ENCODE measurements at regions not wholly inside any gene's neighbourhood (a gene's known extent, or its start where the extent isn't known, plus 50 kb on each side); places are given as distances from the start of the nearest gene placed in this dataset.

DNA sequence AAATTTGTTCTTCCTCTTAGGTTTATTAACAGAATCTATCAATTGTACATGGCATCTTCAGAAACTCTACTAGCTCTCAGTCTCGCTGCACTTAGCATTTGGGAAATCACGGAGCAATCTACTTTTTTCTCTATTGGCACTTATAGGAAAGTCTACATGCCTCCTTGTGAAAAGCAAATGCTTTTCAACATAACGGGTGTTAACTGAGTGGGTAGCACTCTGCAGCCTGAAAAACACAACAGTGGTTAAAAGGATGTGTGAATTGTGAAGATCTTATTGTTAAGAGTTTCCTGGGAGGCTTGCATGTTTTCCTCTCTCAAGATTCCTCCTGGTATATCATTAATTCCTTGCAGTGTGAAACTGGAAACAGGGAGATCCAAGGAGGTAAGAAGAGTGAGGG lies 204.2 kb upstream of the SESN3 start:
- TF ChIP-seq CTCF (IDR thresholded peaks at IDR 0.05), result no peak
- TF ChIP-seq POLR2A (IDR thresholded peaks at IDR 0.05), result no peak

Measured in right lobe of liver (tissue), 4 donors.